ENCODE measurements at regions not wholly inside any gene's neighbourhood (a gene's known extent, or its start where the extent isn't known, plus 50 kb on each side); places are given as distances from the start of the nearest gene placed in this dataset.

- no peak for TF ChIP-seq CTCF (IDR thresholded peaks at IDR 0.05)
- TF ChIP-seq POLR2A (IDR thresholded peaks at IDR 0.05): no peak
- TF ChIP-seq POLR2AphosphoS5 (IDR thresholded peaks at IDR 0.05): no peak
- no peak for TF ChIP-seq EP300 (IDR thresholded peaks at IDR 0.05)
Measured at GRCh38 chr3:162421721-162422120, 925.1 kb downstream of the OTOL1 start.

All from upper lobe of left lung (tissue), 4 donors.